ENCODE measurements at regions not wholly inside any gene's neighbourhood (a gene's known extent, or its start where the extent isn't known, plus 50 kb on each side); places are given as distances from the start of the nearest gene placed in this dataset.
A peak's percentile ranks its signal among the peaks of the same experiment; 100 is the strongest.

DNA sequence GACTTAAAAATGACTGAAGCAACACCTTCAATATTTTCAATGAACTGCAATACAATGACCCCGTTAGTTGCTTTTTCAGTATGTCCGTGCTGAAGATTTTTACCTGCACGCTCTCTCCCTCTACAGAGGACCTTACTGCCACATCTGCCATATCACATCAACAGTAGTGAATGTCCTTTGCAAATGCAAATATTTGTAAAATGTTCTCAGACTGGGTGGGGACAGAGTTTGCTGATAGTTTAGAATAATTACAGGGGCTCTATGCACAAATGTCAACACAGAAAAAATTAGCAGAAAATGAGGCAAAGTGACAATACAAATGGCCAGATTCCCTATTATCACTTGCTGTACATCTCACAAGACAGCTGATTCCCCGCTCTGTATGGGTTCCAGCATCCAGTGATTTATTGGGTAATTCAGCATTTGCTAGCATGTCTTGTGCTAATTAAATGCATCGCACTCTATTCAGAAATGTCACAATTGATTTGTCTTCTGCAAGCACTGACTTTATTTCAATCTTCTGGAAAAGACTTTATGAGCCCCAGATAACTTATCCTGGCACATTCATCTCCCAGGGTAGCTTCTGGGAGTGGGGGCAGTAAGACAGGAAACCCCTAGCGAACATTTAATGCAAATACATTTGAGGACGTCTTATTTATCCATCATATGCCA, 69.1 kb upstream of the PTER start:
- CTCF ChIA-PET: no interaction called here
- no TSS peak for BruUV-seq (replicated peaks)
- H3K27me3 Mint-ChIP-seq (ENCODE audit: unreplicated experiment): no peaks in the 10 kb centered on the region
- H3K36me3 Mint-ChIP-seq (ENCODE audit: insufficient read depth, unreplicated experiment): no peaks in the 10 kb centered on the region
- TF ChIP-seq, protein P1, sequence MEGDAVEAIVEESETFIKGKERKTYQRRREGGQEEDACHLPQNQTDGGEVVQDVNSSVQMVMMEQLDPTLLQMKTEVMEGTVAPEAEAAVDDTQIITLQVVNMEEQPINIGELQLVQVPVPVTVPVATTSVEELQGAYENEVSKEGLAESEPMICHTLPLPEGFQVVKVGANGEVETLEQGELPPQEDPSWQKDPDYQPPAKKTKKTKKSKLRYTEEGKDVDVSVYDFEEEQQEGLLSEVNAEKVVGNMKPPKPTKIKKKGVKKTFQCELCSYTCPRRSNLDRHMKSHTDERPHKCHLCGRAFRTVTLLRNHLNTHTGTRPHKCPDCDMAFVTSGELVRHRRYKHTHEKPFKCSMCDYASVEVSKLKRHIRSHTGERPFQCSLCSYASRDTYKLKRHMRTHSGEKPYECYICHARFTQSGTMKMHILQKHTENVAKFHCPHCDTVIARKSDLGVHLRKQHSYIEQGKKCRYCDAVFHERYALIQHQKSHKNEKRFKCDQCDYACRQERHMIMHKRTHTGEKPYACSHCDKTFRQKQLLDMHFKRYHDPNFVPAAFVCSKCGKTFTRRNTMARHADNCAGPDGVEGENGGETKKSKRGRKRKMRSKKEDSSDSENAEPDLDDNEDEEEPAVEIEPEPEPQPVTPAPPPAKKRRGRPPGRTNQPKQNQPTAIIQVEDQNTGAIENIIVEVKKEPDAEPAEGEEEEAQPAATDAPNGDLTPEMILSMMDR (IDR thresholded peaks at IDR 0.05; ENCODE audit: unreplicated experiment): no peak
- intact Hi-C loops (cut with micrococcal nuclease; ENCODE audit: unreplicated experiment): no loop called here
- H3K4me3 Mint-ChIP-seq (ENCODE audit: low read depth, unreplicated experiment): no peak overlapping the region
- no peaks in the 10 kb centered on the region for H3K4me1 Mint-ChIP-seq (ENCODE audit: low read depth, unreplicated experiment)
- no peak for DNase-seq
- H3K27ac Mint-ChIP-seq (ENCODE audit: unreplicated experiment): no peak overlapping the region
- H3K9me3 Mint-ChIP-seq (ENCODE audit: low read depth, unreplicated experiment): peaks cover 2% of the 10 kb centered on the region

DNA sequence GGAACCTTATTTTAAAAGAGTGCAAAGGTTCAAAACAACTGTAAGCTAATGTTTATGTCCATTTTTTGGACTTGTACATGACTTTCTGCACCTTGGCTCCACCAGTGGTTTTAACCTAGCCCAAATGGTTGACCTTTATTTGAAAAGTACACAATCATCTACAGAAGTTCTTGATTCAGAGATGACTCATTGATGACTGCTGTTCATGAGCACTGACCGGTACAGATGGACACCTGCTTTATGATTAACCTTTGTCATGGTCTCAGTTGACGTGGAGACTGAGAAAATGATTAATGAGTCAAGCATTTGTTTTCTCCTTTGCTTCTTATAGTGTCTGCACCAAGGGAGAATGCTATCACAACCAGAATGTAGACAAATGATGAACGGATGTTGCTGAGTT, 55.7 kb upstream of the PTER start:
- H3K4me1 Mint-ChIP-seq (ENCODE audit: low read depth, unreplicated experiment): peaks cover 17% of the 10 kb centered on the region
- intact Hi-C loops (cut with micrococcal nuclease; ENCODE audit: unreplicated experiment): loop anchor here (10.0 kb wide), 1 partner anchor 54 kb away; the partner anchor contains the start of gene PTER
- BruUV-seq (replicated peaks): no TSS peak
- H3K36me3 Mint-ChIP-seq (ENCODE audit: insufficient read depth, unreplicated experiment): no peaks in the 10 kb centered on the region
- CTCF ChIA-PET: no interaction called here
- no peaks in the 10 kb centered on the region for H3K9me3 Mint-ChIP-seq (ENCODE audit: low read depth, unreplicated experiment)
- no peak overlapping the region for H3K4me3 Mint-ChIP-seq (ENCODE audit: low read depth, unreplicated experiment)
- TF ChIP-seq, protein P1 (IDR thresholded peaks at IDR 0.05; ENCODE audit: unreplicated experiment): no peak
- no peaks in the 10 kb centered on the region for H3K27me3 Mint-ChIP-seq (ENCODE audit: unreplicated experiment)
- peak overlapping the region; percentile 96 for H3K27ac Mint-ChIP-seq (ENCODE audit: unreplicated experiment)
- peak; percentile 38 for DNase-seq

DNA sequence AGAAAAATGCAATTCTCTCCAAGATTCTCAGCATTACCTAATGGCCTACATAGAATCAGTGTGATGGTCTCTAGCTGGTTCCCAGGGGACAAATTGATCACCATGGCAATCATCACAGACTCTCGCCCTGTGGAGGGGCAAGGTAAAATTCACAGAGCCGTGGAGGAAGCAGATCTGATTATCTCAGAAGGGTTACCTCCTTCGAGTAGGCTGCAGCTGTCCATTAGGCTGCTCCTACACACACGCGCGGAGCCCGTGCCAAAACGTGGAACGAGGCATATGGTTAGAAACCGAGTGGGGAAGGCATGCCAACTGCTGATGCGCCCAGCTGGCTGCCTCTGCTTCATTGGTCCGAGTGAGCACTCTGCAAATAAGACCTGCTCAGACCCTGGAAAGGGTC, 52.8 kb upstream of the PTER start:
- CTCF ChIA-PET: no interaction called here
- no TSS peak for BruUV-seq (replicated peaks)
- DNase-seq: no peak
- intact Hi-C loops (cut with micrococcal nuclease; ENCODE audit: unreplicated experiment): loop anchor here (10.0 kb wide), 1 partner anchor 51 kb away; the partner anchor contains the start of gene PTER
- H3K9me3 Mint-ChIP-seq (ENCODE audit: low read depth, unreplicated experiment): no peaks in the 10 kb centered on the region
- H3K27ac Mint-ChIP-seq (ENCODE audit: unreplicated experiment): no peak overlapping the region
- H3K4me1 Mint-ChIP-seq (ENCODE audit: low read depth, unreplicated experiment): peaks cover 17% of the 10 kb centered on the region
- no peaks in the 10 kb centered on the region for H3K36me3 Mint-ChIP-seq (ENCODE audit: insufficient read depth, unreplicated experiment)
- H3K4me3 Mint-ChIP-seq (ENCODE audit: low read depth, unreplicated experiment): no peak overlapping the region
- TF ChIP-seq, protein P1 (IDR thresholded peaks at IDR 0.05; ENCODE audit: unreplicated experiment): no peak
- H3K27me3 Mint-ChIP-seq (ENCODE audit: unreplicated experiment): no peaks in the 10 kb centered on the region

DNA sequence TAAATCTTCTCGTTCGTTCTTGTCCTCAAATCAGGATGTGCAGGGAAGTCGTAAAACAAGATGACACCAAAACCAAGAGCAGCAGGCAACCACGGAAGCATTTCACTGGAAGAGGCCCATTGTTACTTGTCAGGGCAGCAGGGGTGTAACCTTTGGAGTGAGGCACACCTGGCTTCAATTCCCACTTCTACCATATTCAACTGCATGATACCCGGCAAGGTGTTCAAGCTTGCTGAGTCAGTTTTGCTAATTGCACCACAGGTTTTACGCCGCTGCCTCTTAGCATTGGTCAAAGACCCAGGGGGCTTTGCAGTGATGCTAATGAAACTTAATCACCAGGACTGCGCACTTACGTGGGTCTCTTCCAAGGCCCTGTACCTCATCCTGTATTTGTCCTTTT, 50.0 kb upstream of the PTER start:
- Mint-ChIP-seq H3K9me3 (ENCODE audit: low read depth, unreplicated experiment) (no peaks in the 10 kb centered on the region), H3K27ac (ENCODE audit: unreplicated experiment) (no peak overlapping the region), H3K4me3 (ENCODE audit: low read depth, unreplicated experiment) (no peak overlapping the region), H3K27me3 (ENCODE audit: unreplicated experiment) (no peaks in the 10 kb centered on the region), H3K4me1 (ENCODE audit: low read depth, unreplicated experiment) (no peaks in the 10 kb centered on the region), H3K36me3 (ENCODE audit: insufficient read depth, unreplicated experiment) (no peaks in the 10 kb centered on the region)
- BruUV-seq (replicated peaks): no TSS peak
- CTCF ChIA-PET: no interaction called here
- intact Hi-C loops (cut with micrococcal nuclease; ENCODE audit: unreplicated experiment): loop anchor here (10.0 kb wide), 1 partner anchor 48 kb away; the partner anchor contains the start of gene PTER
- DNase-seq: no peak
- TF ChIP-seq, protein P1 (IDR thresholded peaks at IDR 0.05; ENCODE audit: unreplicated experiment): no peak
